Anterior cingulate cortex (tissue), 58 donors: ENCODE measurements at regions not wholly inside any gene's neighbourhood (a gene's known extent, or its start where the extent isn't known, plus 50 kb on each side); places are given as distances from the start of the nearest gene placed in this dataset.
A peak's percentile ranks its signal among the peaks of the same experiment; 100 is the strongest.

Experiments used
- DNase-seq, 58 donors: peaks; one replicate each; lab custom pipeline; 2025; lab: John Stamatoyannopoulos, UW

- no peak for DNase-seq
Observed at GRCh38 chr1:181412746-181413145, 70.6 kb upstream of the CACNA1E start.

- no peak for DNase-seq
Observed at GRCh38 chr1:181413195-181413815, 70.0 kb upstream of the CACNA1E start.

GRCh38 chr1:181413836-181414235, 69.5 kb upstream of the CACNA1E start:
- DNase-seq, result no peak

GRCh38 chr1:181416268-181416860, 67.0 kb upstream of the CACNA1E start:
- no peak for DNase-seq

- no peak for DNase-seq
Observed at GRCh38 chr1:181417915-181418314, 65.4 kb upstream of the CACNA1E start.

- peak in 46 of 58 donors; percentile 2 to 77 (median 28) for DNase-seq
Observed at GRCh38 chr1:181423301-181423918, 59.9 kb upstream of the CACNA1E start.

GRCh38 chr1:181424786-181425403, 58.4 kb upstream of the CACNA1E start:
- peak in 57 of 58 donors; percentile 5 to 89 (median 53) for DNase-seq

GRCh38 chr1:181425566-181425965, 57.8 kb upstream of the CACNA1E start:
- no peak for DNase-seq

GRCh38 chr1:181429462-181429861, 53.9 kb upstream of the CACNA1E start:
- no peak for DNase-seq

GRCh38 chr1:181430015-181430885, 53.1 kb upstream of the CACNA1E start:
- DNase-seq, result peak in 25 of 58 donors; percentile 4 to 59 (median 23)
